ENCODE measurements at regions not wholly inside any gene's neighbourhood (a gene's known extent, or its start where the extent isn't known, plus 50 kb on each side); places are given as distances from the start of the nearest gene placed in this dataset.

DNA sequence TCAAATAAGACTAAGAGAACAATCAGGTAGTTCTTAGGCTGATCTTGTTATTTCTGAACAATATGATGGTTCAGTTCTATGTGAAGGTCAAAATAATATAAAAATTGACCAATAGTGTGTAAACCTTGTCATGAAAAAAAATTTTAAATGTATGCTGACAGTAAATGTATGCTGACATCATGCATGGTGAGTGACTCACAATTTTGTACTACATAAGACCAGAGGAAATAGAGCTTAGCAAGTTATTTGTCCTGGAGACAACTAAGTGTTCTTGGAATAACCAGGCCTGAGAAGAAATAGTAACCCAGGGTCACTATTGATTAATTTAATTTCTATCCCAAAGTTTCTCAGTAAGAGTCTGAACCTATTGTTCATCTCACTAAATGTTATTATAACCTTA, 182.2 kb upstream of the PCDH15 start:
- TF ChIP-seq POLR2AphosphoS5 (IDR thresholded peaks at IDR 0.05) (no peak), EP300 (IDR thresholded peaks at IDR 0.05) (no peak), POLR2A (IDR thresholded peaks at IDR 0.05) (no peak)
- TF ChIP-seq, protein P1, sequence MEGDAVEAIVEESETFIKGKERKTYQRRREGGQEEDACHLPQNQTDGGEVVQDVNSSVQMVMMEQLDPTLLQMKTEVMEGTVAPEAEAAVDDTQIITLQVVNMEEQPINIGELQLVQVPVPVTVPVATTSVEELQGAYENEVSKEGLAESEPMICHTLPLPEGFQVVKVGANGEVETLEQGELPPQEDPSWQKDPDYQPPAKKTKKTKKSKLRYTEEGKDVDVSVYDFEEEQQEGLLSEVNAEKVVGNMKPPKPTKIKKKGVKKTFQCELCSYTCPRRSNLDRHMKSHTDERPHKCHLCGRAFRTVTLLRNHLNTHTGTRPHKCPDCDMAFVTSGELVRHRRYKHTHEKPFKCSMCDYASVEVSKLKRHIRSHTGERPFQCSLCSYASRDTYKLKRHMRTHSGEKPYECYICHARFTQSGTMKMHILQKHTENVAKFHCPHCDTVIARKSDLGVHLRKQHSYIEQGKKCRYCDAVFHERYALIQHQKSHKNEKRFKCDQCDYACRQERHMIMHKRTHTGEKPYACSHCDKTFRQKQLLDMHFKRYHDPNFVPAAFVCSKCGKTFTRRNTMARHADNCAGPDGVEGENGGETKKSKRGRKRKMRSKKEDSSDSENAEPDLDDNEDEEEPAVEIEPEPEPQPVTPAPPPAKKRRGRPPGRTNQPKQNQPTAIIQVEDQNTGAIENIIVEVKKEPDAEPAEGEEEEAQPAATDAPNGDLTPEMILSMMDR (IDR thresholded peaks at IDR 0.05), result no peak
- no peaks in the 10 kb centered on the region for H3K4me1 ChIP-seq
- H3K4me3 ChIP-seq, result no peak overlapping the region
- no peak overlapping the region for H3K27ac ChIP-seq
- no peaks in the 10 kb centered on the region for H3K36me3 ChIP-seq
- DNase-seq, result no peak
- H3K9me3 ChIP-seq, result no peaks in the 10 kb centered on the region
- H3K27me3 ChIP-seq, result no peaks in the 10 kb centered on the region
- intact Hi-C loops (cut with DNase I), result no loop called here

DNA sequence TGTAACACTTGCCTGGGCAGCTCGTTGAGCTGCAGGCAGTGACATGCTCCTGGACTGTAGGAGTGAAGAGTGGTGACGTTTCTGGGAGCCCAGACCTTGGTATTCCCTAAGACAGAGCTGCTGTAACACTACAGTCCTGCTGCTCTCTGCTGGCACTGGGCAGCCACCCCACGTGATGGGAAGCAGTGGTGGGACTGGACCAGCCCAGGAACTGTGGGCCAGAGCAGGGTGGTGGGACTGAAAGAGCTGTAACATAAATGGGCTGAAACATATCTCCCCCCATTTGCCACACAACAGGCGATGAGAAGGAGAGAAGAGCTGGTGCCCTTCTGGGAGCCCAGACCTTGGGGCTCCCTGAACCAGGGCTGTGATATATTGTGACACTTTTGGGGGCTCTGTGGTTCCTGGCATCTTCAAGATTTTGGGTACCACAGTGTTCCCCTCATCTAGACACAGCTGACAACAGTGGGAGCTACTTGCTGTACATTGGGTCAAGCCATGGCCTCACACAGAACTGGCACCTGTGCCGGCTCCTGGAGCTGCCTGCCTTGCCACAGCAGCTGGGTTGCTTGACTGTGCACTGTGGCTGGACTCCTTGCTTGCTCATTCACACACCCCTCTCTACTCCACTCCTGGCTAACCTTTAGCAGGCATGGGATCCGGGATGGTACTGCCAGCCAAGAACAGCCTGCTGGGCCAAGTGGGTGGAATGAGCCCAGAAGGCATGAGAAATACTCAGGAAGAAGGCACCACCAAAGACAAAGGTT, 161.3 kb upstream of the PCDH15 start:
- Histone ChIP-seq H3K36me3 (no peaks in the 10 kb centered on the region), H3K27ac (no peak overlapping the region), H3K9me3 (no peaks in the 10 kb centered on the region), H3K4me3 (no peak overlapping the region), H3K4me1 (no peaks in the 10 kb centered on the region), H3K27me3 (no peaks in the 10 kb centered on the region)
- intact Hi-C loops (cut with DNase I), result loop anchor here (10.0 kb wide), 1 partner anchor 772 kb away; no protein-coding TSS in a partner anchor
- 59 to 74% methylated on average over 6 of the region's 6 CpGs for WGBS, 2 donors
- TF ChIP-seq POLR2AphosphoS5 (IDR thresholded peaks at IDR 0.05) (no peak), POLR2A (IDR thresholded peaks at IDR 0.05) (no peak), EP300 (IDR thresholded peaks at IDR 0.05) (no peak)
- TF ChIP-seq, protein P1 (IDR thresholded peaks at IDR 0.05), result no peak
- DNase-seq, result no peak

DNA sequence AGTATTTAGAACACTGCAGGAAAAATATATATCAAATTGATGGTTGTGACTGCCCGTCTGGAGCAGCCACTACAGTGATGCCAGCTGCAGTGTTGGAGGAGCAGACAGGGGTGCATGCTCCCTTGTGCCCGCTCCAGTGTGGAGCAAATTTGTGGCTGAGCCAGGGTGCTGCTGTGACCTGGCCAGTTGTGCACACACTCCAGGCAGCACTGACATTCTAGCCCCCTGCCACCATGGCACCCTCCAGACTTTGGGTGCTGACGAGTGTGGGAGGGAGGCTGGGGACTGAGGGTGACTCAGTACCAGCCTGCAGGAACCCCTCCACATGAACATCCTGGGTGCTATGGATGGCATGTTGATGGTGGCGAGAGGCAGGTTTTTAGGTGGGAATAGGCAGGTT, 160.0 kb upstream of the PCDH15 start:
- no peak overlapping the region for H3K27ac ChIP-seq
- no peaks in the 10 kb centered on the region for H3K4me1 ChIP-seq
- WGBS, 2 donors, result 85 to 94% methylated on average over 4 of the region's 4 CpGs
- no peak for DNase-seq
- no peaks in the 10 kb centered on the region for H3K9me3 ChIP-seq
- no peaks in the 10 kb centered on the region for H3K27me3 ChIP-seq
- H3K4me3 ChIP-seq, result no peak overlapping the region
- TF ChIP-seq, protein P1 (IDR thresholded peaks at IDR 0.05), result no peak
- no peak for TF ChIP-seq POLR2A (IDR thresholded peaks at IDR 0.05)
- no peak for TF ChIP-seq EP300 (IDR thresholded peaks at IDR 0.05)
- TF ChIP-seq POLR2AphosphoS5 (IDR thresholded peaks at IDR 0.05), result no peak
- intact Hi-C loops (cut with DNase I), result loop anchor here (10.0 kb wide), 1 partner anchor 774 kb away; no protein-coding TSS in a partner anchor
- no peaks in the 10 kb centered on the region for H3K36me3 ChIP-seq

DNA sequence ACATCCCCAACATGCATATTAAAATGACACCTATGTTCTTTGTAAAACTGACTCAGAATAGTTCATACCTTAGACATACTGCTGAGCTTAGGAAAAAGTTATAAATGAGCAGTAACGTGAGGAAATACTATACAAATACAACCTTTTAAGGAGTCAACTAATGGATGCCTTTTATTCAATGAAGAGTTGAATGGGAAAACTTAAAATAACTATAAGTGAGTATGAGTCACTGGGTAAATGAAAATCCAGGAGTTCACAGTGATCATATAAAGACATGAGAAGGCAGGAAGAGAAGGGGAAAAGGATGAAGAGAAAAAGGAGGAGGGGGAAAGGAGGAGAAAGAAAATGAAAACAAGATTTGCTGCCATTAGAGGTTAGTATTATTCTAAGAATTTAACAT, 157.8 kb upstream of the PCDH15 start:
- intact Hi-C loops (cut with DNase I), result no loop called here
- no peak for TF ChIP-seq EP300 (IDR thresholded peaks at IDR 0.05)
- no peak for TF ChIP-seq POLR2A (IDR thresholded peaks at IDR 0.05)
- TF ChIP-seq, protein P1 (IDR thresholded peaks at IDR 0.05), result no peak
- no peak for TF ChIP-seq POLR2AphosphoS5 (IDR thresholded peaks at IDR 0.05)
- no peak for DNase-seq
- Histone ChIP-seq H3K4me3 (no peak overlapping the region), H3K27me3 (no peaks in the 10 kb centered on the region), H3K9me3 (no peaks in the 10 kb centered on the region), H3K27ac (no peak overlapping the region), H3K36me3 (no peaks in the 10 kb centered on the region), H3K4me1 (no peaks in the 10 kb centered on the region)
- 26 to 56% methylated on average over 1 of the region's 1 CpG for WGBS, 2 donors

DNA sequence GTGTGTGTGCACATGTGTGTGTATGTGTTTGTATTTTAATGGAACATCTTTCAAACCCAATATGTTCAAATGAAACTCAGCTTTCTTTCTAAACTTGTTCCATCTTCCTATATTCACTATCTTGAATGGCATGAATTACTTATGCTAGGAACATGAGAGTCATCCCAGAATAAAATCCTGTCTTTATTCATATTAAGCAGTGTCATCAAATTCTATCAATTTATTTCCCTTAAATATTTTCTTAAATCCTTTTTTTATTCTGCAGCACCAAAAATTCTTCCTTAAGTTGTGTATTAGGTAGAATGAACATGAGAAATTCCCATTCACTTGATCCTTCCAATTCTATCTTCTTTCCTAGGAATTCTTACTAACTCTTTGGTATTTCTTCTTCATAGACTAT, 146.6 kb upstream of the PCDH15 start:
- Histone ChIP-seq H3K27ac (no peak overlapping the region), H3K4me1 (no peaks in the 10 kb centered on the region), H3K27me3 (no peaks in the 10 kb centered on the region), H3K9me3 (no peaks in the 10 kb centered on the region), H3K36me3 (no peaks in the 10 kb centered on the region), H3K4me3 (no peak overlapping the region)
- intact Hi-C loops (cut with DNase I), result no loop called here
- no peak for DNase-seq
- TF ChIP-seq, protein P1 (IDR thresholded peaks at IDR 0.05), result no peak
- TF ChIP-seq EP300 (IDR thresholded peaks at IDR 0.05) (no peak), POLR2A (IDR thresholded peaks at IDR 0.05) (no peak), POLR2AphosphoS5 (IDR thresholded peaks at IDR 0.05) (no peak)

Data from sigmoid colon (tissue), 6 donors.